HG02763 (cell line): ENCODE measurements at regions not wholly inside any gene's neighbourhood (a gene's known extent, or its start where the extent isn't known, plus 50 kb on each side); places are given as distances from the start of the nearest gene placed in this dataset.

Experiments
- ATAC-seq: cut with Tn5 transposase; IDR thresholded peaks from one replicate; pipeline ENCODE4 v1.9.1; 2021; ENCODE audit warnings: mild to moderate bottlenecking, moderate library complexity; ENCODE audit not compliant: unreplicated experiment

DNA sequence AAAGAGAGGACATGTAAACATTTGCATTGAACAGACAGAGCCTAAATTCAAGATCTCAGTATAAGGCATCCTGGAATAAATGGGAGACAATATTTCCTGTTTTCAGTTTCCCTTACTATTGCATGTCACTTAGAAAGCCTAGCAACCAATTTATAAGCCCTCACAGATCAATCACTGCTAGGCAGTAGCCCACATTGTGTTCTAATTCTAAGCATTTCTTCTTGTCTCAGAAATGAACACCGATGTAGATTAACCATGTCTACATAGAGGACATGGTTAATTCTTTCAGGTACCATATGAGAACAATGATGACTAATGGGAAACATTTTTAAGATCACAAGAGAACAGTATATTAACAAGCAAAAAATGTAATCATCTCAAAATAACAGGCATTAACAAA is 79.6 kb upstream of the HMHB1 start:
- ATAC-seq, result no peak

DNA sequence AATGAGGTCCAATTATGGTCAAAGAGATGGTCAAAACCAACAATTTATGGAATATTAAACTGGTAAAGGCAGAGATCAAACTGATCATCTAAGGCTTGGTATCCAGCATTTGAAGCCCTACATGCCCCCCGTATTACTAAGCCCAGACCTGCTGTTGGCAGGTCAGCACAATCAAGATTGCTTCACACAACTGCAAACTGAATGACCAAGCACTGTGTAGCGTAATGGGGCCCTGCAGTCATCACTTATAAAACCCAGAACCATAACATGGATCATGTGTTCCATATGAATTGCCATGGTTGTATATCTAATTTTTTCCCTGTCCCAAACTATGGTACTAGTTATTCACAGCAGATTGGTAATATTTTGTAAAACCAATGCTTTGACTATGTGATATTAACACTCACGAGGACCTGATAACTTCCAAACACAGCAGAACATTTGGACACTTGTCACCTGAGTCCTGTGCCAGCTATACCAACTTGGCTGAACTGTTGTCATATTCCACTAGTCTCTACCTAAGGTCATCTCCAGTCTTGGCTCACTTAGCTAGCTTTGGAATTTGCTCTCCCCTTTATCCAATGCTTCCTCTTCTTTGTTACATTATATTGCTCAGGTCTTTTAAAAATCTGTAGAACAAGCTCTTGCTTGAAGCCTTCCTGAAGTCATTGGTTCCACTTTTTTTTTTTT is 81.7 kb upstream of the HMHB1 start:
- no peak for ATAC-seq

DNA sequence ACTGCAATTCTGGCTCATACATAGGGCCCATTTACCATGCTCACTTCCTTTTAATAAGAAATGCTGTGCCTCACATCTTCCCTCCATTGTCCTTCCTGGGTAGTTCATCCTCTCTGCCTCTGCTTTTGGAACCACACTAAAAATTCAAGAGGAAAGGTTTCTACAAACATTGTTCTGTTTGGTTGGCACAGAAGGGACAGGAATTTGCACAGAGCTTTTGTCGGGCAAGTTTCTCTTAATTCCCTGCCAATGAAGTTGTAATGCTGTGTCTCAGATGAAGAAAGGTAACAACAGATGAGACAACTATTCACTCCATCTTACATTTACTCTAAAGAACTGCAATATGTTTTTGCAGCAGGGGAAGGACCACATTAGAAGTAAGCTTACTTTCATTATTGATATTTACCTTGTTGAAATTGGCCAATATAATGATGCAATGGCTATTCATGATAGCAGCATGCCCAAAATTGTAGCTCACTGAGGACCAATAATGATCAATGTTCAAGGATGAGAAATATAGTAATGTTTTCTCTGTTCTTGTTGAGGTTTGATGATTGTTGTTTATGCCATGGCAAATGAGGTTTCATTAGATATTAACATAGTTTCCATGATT is 82.5 kb upstream of the HMHB1 start:
- no peak for ATAC-seq

DNA sequence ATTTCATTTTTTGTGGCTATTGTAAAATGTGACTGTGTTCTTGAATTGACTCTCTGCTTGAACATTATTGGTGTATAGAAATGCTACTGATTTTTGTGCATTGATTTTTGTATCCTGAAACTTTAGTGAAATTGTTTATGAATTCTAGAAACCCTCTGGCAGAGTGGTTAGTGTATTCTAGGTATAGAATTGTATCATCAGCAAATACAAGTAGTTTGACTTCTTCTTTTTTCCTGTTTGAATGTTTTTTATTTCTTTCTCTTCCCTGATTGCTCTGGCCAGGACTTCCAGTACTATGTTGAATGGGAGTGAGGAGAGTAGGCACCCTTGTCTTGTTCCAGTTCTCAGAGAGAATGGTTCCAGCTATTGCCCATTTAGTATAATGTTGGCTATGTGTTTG is 88.8 kb upstream of the HMHB1 start:
- ATAC-seq, result no peak

DNA sequence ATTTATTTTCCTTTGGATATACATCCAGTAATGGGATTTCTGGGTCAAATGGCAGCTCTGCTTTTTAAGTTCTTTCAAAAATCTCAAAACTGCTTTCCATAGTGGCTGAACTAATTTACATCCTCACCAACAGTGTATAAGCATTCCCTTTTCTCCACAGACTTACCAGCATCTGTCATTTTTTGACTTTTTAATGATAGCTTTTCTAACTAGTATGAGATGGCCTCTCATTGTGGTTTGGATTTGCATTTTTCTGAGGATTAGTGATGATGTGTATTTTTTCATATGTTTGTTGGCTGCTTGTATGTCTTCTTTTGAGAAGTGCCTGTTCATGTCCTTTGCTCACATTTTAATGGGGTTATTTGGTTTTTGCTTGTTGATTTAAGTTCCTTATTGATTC is 90.0 kb upstream of the HMHB1 start:
- ATAC-seq, result no peak

DNA sequence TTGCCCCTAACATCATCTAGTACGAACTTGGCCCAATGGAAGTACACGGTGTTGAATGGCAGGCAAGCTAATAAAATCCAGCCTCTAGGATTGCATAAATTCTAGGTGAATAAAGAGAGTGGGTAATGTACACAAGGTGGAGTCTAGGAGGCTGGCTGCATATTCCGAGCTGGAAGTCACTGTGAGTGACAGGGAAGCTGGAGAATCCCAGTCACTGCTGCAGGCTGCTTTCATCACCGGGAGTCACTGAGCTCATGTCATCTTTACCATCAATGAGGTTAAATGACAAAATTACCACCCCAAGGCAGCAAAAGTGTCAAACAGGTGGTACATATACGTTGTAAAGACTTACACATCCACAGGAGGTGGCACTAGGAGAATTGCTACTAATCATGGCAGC is 91.3 kb upstream of the HMHB1 start:
- ATAC-seq, result no peak

DNA sequence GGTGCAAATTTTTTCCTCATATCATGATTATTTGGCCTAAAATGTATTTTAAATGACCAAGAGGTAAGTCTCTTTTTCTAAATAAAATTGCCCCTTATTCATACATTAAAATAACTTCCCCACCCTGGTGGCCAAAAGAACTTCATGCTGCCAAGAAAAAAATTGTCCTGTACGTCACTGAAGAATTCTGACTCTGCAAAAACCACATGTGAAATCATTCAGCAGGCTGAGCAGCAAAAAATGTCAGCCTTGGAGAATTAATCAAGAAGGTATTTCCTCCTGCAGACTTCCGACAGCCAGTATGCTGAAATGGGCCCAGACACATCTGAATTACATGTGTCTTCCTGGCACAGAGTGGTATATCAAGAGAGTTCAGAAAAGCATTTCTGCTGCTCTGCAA is 94.6 kb upstream of the HMHB1 start:
- ATAC-seq, result no peak

DNA sequence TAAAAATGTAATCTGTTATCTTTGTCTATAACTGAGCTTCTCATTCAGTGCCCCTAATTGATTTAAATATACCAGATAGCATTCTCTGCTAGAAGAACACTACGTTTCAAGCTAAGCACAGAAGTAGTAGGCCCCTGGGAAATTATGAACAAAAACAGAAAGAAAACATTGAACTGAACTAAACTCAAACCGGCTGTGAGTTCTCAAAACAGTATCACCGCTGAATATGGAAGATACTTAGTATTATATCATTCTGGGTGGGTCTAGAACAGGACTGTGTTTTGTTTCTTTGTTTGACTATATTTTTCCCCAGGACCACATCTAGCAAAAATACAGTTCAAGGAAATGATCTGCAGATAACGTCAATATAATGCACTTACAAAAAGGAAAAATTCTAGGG is 95.1 kb upstream of the HMHB1 start:
- ATAC-seq, result no peak

DNA sequence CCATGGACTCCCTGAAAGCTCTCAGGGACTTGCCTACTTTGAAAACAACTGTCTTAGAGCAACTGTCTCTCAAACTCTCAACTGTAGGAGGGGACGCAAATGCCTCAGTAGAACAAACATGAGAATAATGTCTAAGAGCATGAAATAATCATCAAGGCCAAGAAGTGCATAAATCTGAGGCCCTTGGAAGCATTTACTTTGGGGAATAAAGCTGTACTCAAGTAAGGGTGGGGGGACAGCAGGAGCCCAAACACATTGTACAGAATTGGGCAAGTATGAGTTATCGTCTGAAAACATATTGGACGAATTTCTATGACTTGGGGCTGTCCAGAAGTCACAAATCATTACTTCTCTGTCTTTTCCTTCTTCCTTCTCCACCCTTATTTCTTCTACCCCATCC is 96.3 kb upstream of the HMHB1 start:
- ATAC-seq, result no peak

DNA sequence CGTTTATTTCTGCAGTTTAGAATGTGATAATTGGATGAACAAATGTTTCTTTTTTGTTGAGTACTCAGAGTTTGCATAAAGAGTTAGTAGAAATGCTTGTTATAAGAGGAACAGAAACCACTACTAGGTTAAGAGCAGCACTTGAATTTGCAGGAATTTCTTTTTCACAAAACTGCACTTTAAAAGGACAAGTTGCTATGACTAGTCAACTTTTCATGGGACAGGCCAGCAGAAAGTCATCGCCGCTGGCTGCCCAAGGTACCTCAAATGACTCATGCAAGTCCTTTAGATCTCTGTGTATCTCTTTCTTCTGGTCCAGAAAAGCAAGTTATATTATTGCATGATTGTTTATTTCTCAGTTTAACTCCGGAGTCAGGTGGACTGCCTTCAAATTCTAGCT is 97.3 kb upstream of the HMHB1 start:
- ATAC-seq, result no peak

DNA sequence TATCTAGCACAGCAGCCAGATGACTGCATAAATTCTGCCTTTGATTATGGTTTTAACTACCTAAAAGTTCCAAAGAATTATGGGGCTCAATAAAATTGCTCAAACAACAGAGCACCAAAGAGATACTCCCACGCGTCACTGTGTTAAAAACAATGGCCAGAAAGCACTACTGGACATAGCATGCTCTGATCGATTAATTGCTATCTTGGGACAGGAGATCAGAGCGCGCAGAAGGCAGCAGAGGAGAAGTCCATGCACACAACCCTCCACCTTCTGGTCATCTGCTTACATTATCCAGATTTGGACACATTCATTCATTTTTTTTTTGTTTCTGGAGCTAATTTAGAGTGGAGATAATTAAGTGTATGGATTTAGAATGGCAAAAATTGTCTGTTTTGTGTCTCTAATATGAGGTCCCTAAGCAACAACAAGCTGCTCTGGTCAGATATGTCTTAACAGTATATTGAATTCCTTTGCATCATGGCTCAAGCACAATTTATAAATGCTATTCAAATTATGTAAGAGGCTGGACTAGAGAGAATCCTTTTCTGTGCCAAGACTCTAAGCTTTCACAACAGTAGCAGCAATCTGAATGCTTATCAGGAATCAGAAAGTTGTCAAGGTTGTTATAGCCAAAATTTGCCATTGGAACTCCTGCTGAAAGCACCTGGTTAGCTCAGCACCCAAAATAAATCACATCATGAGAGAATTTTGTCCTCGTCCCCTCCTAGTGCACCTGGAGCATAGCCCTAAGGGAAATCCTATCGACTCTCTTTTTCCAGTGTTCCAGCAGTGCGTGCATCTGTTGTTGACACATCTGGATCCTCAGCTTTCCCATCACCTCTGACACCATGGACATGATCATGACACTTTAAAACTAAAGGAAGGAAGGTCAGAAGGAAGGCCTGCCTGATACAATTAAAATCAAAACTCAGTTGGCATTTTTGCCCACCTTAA is 98.6 kb upstream of the HMHB1 start:
- ATAC-seq, result no peak

DNA sequence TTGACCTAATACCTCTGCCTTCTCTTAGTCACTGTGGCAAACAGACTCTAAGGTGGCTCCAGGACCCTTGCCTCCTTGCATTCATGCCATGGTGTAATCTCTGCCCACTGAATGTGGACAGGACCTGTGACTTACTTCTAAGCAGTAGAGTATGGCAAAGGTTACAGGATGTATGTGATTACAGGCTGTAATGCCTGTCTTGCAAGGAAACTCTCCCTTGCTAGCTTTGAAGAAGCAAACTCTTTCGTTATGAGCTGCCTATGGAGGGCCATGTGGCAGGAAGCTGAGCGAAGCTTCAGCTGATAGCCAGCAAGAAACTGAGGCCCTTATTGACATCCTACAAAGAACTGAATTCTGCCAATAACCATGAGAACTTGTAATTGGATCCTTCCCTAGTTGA is 103.3 kb upstream of the HMHB1 start:
- ATAC-seq, result no peak

DNA sequence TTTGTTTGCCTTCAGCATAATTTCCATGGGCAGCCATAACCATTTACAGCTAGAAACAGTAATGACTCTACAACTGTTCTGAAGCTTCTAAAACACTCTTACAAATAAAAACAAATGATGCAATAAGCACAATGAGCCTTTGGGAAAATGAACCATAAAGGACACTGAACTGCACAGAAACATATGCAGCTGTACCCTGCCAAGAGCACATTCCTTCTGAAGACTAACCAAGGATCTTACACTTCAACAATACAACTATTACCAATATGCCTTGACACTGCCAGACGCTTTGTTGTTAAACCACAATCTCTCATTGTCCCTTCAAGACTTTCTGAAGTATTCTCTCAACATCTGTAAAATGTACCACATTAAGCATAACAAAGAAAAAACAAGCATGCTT is 104.2 kb upstream of the HMHB1 start:
- ATAC-seq, result no peak

DNA sequence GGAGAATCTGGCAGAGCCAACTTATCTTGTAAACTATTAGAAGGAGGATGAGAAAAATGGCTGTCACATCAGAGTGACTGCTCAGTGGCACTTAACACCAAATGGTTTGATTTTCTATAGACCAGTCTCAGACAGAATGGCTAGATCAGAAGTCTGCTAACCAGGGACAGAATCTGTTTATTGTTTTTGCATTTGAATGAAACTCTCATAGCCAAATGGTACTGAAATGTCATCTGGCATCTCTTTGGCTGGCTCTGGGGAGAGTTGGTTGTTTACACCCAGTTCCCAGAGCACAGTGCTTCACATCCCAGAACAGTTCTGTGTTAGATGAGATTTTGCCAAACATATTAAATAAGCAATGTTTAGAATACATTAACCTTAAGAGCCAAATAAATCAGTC is 106.6 kb upstream of the HMHB1 start:
- no peak for ATAC-seq

DNA sequence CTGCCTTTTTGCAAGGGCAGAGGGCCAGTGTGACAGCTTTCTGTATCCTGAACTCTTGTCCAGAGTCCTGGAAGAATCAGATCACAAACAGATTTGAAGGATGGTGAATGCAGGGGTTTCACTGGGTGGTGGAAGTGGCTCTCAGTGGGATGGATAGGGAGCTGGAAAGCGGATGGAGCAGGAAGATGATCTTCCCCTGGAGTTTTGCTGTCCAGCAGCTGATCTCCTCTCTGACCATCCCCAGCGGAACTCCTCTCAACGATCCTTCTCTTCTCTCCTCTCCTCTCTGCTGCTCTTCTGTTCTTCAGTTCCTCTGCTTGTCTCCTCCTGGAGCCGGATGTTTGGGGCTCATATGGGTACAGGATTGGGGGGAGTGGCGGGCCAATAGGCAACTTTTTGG is 108.3 kb upstream of the HMHB1 start:
- no peak for ATAC-seq

DNA sequence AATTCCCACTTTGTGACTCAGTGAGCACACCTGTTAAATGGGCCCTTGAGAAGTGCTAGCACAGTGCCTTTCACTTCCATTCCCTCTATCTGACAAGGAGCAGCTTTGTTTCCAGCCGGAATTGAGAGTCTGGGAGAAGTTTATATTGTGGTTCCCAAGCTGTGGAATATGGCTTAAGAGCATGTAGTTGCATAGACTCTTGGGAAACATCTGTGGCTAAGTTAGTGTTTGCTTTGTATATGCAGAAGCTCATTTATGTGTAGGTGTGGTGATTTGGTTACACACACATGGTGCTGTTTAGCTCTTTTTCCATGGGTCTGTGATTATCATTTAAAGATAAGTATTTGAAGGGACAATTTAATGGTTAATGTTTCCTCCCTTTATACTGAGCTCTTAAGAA is 110.5 kb upstream of the HMHB1 start:
- ATAC-seq, result no peak

DNA sequence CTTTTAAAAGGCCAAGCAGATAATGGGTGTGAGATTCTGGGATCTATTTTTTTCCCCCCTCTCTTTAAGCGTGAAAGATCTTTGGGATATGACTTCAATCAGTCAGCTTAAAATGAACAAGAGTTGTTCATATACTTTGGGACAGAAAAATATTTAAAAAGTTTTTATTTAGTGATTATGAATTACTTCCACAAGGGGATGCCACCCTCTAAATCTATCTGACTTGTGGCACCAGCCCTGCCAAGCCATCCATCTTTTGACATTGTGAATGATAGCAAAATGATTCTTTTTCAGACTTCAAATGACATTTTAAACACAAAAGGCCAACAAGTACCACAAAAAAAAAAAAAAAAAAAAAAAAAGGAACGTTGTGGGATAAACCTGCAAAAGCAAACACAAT is 111.0 kb upstream of the HMHB1 start:
- no peak for ATAC-seq

DNA sequence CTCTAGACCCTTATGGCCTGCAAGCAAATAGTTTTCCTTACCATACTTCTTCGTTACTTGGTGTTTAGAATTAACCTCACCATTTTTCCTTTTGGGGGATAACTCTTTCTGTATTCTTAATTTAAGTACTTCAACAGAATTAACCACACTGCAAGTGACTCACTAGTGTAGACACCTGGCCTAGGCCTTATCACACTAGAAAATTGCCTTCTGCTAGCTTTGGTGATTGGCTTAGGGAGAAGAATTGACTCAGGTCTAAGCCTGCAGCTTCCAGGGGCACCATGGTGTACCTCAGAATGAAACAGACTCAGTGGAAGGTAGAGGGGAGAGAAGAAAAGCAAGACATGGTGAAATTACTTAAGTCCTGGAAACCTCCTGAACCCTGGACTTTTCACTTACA is 112.8 kb upstream of the HMHB1 start:
- no peak for ATAC-seq

DNA sequence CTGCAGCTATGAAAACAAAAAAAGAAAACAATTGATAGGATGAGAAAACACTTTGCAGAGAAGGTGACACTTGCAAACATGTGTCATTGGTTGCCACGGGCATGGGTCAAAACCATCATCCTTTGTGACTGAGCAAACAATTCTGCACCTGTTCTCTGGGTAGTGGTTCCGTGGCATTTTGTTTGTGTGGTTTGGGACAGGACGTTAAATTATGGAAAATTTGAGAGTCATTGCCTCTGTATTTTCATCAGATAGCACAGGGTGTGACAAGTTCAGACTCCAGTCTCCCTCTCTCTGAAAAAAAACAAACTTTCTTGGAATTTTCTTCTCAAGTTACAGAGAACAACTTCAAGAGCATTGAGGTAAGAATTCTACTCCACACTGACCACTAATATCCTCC is 113.4 kb upstream of the HMHB1 start:
- ATAC-seq, result no peak

DNA sequence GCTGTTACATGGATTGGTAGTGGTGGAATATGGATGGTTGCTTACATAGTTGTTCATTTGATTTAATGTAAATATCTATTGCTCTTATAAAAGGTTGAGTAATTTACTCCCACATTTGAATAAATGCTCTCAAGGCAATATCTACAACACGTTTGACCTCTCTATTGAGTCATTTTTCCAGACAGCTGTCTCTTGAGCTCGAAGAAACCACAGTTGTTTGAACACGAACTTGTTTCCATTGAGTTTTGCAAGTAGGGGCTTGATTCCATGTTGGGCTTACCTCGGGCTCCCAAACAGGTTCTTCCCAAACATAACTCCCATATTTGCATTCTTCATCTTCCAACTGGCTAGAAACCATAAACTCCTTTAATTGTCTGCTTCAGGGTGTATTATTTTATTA is 115.0 kb upstream of the HMHB1 start:
- ATAC-seq, result no peak

DNA sequence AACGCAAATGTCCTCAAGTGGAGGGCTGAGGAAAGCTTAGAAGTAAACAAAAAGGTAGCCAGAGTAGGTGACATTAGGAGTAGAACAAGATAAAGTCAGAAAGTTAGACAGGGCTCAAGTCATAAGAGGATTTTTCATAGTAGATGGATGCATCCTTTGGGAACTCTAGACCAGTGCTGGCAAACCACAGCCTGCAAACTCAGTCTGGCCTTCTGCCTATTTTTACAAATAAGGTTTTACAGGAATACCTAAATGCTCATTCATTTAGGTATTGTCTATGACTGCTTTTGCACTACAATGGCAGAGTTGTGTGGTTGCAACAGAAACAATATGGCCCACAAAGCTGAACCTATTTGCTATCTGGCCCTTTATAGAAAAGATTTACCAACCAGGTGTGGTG is 116.0 kb upstream of the HMHB1 start:
- ATAC-seq, result no peak

DNA sequence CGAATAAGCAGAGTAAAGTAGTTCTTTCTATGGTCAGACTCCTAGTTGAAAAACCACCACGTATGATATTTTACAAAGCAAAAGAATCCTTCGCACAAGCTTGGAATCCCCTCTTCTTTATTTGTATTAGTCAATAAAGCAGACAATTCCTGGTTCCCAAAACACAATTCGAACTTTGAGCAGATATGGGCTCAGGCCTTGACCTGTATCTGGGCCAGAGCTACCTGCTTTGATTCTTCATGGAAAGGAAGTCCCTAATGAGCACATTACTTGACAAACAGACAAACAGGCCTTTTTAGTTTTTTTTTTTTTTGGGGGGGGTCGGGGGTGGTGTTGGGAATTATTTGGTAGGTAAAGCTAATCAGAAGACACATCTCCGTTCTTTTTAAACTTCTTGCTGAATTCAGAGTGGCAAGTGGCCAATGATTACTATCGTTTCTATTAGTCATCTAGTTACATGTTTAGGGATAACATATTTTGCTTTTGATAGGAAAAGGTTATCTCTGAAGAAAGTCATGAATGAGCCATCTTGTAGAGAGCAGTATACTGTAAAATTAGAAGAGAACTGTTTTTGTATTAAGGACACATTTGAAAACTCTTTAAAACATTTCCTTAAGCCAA is 116.6 kb upstream of the HMHB1 start:
- ATAC-seq, result no peak
